ENCODE measurements at regions not wholly inside any gene's neighbourhood (a gene's known extent, or its start where the extent isn't known, plus 50 kb on each side); places are given as distances from the start of the nearest gene placed in this dataset.

- Mint-ChIP-seq H3K4me1 (no peaks in the 10 kb centered on the region), H3K9me3 (no peaks in the 10 kb centered on the region), H3K4me3 (no peak overlapping the region), H3K27me3 (ENCODE audit: low read depth) (no peaks in the 10 kb centered on the region), H3K27ac (ENCODE audit: unreplicated experiment) (no peak overlapping the region), H3K36me3 (ENCODE audit: low read depth) (no peaks in the 10 kb centered on the region)
- DNase-seq (ENCODE audit: low read depth, low spot score): no peak
- no peak for TF ChIP-seq CTCF (conservative IDR thresholded peaks at IDR 0.05)
Observed at GRCh38 chr1:87754139-87754538, 425.5 kb downstream of the LMO4 start.

DNA sequence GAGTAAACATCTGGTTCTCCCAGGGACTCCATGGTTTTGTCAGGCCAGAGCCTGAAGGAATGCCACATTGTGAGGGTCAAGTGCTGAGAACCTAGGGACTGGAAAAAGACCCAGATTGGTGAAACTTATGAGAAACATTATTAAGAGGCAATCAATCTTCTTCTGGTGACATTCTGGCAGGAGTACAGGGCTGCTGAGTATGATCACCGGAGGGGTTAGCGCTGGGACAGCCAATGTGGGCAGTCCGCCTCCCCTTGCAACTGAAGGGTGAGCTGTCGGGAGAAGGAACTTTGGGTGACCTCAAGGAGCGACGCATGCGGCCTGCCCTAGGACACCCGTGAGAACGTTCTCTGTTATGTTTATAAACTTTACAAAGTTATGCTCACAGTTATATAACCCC, 429.0 kb downstream of the LMO4 start:
- no peaks in the 10 kb centered on the region for H3K36me3 Mint-ChIP-seq (ENCODE audit: low read depth)
- no peaks in the 10 kb centered on the region for H3K27me3 Mint-ChIP-seq (ENCODE audit: low read depth)
- H3K4me3 Mint-ChIP-seq: no peak overlapping the region
- no peaks in the 10 kb centered on the region for H3K4me1 Mint-ChIP-seq
- TF ChIP-seq CTCF (conservative IDR thresholded peaks at IDR 0.05): no peak
- no peaks in the 10 kb centered on the region for H3K9me3 Mint-ChIP-seq
- DNase-seq (ENCODE audit: low read depth, low spot score): no peak
- no peak overlapping the region for H3K27ac Mint-ChIP-seq (ENCODE audit: unreplicated experiment)

DNA sequence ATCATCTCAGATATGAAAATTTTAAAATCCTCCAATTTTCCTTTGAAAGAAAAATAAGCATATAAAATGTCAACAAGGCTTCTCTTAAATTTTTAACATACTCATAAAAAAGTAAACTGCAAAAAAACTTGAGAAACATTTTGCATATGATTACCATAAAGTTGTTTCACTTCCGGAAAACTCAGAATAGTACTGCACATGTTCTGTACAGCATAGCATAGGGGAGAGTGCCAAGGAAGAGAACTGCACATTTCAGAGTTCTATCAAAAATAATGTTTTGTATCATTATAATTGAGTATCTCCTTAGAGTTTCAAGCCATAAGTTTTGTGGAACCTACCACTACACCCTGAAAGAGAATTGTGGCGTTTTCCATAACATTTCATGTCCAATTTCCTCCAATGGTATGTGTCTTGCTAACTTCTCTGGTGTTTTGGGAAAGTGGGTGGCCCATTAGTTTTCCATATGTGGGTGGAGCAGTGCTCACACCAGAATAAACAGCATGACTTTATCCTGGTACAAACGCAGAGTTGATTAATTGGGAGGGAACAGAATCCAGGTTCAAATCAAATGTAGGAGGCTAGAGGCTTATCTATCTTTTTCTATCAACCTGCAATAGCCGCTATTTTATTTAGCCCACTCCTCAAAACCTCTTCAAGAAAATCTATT, 430.9 kb downstream of the LMO4 start:
- H3K4me3 Mint-ChIP-seq: no peak overlapping the region
- no peak for TF ChIP-seq CTCF (conservative IDR thresholded peaks at IDR 0.05)
- H3K4me1 Mint-ChIP-seq: peaks cover 7% of the 10 kb centered on the region
- no peaks in the 10 kb centered on the region for H3K9me3 Mint-ChIP-seq
- no peak overlapping the region for H3K27ac Mint-ChIP-seq (ENCODE audit: unreplicated experiment)
- no peak for DNase-seq (ENCODE audit: low read depth, low spot score)
- H3K36me3 Mint-ChIP-seq (ENCODE audit: low read depth): peaks cover 4% of the 10 kb centered on the region
- H3K27me3 Mint-ChIP-seq (ENCODE audit: low read depth): no peaks in the 10 kb centered on the region

GRCh38 chr1:87760155-87760554, 431.5 kb downstream of the LMO4 start:
- H3K4me3 Mint-ChIP-seq: no peak overlapping the region
- peaks cover 4% of the 10 kb centered on the region for H3K36me3 Mint-ChIP-seq (ENCODE audit: low read depth)
- TF ChIP-seq CTCF (conservative IDR thresholded peaks at IDR 0.05): no peak
- no peak for DNase-seq (ENCODE audit: low read depth, low spot score)
- H3K9me3 Mint-ChIP-seq: no peaks in the 10 kb centered on the region
- H3K4me1 Mint-ChIP-seq: peaks cover 12% of the 10 kb centered on the region
- H3K27me3 Mint-ChIP-seq (ENCODE audit: low read depth): no peaks in the 10 kb centered on the region
- H3K27ac Mint-ChIP-seq (ENCODE audit: unreplicated experiment): no peak overlapping the region

GRCh38 chr1:87760654-87761053, 432.0 kb downstream of the LMO4 start:
- TF ChIP-seq CTCF (conservative IDR thresholded peaks at IDR 0.05): no peak
- H3K4me3 Mint-ChIP-seq: no peak overlapping the region
- H3K9me3 Mint-ChIP-seq: no peaks in the 10 kb centered on the region
- H3K27ac Mint-ChIP-seq (ENCODE audit: unreplicated experiment): no peak overlapping the region
- H3K36me3 Mint-ChIP-seq (ENCODE audit: low read depth): peaks cover 4% of the 10 kb centered on the region
- peaks cover 17% of the 10 kb centered on the region for H3K4me1 Mint-ChIP-seq
- H3K27me3 Mint-ChIP-seq (ENCODE audit: low read depth): no peaks in the 10 kb centered on the region
- no peak for DNase-seq (ENCODE audit: low read depth, low spot score)
